Activated CD4-positive, alpha-beta T cell treated with anti-CD3 and anti-CD28 coated beads for 1 hour (primary cell): ENCODE measurements at regions not wholly inside any gene's neighbourhood (a gene's known extent, or its start where the extent isn't known, plus 50 kb on each side); places are given as distances from the start of the nearest gene placed in this dataset.
"Not testable (repeated sequence)": the region's sequence is repeated elsewhere in the genome, so short reads cannot be mapped to it uniquely, and the experiment has no call there.

Experiments used
- DNase-seq: peaks from one replicate; pipeline ENCODE4 v3.0.0-alpha.2; 2020

DNA sequence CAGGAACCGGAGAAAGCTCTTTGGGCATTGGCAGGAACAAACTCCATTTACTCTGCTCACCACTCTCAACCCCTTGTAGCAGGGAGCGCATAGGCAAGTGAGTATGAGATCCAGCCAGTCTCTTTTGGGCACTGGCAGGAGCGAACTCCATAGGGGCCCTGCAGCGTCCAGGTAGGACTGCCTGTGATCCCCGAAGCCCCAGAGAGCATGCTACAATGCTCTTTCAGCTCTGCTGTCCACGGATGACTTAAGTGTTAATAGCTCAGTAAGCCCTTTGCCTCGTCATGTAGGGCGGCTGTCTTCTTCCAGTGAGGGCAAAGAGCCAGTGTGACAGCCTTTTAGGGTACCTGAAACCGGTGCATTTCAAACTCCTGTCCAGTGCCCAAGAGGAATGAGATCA is 1525.6 kb upstream of the RAG2 start:
- DNase-seq = no peak

DNA sequence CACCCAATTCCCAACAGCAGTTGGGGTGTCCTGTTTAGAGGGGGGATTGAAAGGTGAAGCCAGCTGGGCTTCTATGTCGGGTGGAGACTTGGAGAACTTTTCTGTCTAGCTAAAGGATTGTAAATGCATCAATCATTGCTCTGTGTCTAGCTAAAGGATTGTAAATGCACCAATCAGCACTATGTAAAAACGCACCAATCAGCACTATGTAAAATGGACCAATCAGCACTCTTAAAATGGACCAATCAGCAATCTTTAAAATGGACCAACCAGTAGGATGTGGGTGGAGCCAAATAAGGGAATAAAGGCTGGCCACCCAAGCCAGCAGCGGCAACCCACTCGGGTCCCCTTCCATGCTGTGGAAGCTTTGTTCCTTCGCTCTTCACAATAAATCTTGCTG is 1518.6 kb upstream of the RAG2 start:
- DNase-seq = not testable (repeated sequence)

DNA sequence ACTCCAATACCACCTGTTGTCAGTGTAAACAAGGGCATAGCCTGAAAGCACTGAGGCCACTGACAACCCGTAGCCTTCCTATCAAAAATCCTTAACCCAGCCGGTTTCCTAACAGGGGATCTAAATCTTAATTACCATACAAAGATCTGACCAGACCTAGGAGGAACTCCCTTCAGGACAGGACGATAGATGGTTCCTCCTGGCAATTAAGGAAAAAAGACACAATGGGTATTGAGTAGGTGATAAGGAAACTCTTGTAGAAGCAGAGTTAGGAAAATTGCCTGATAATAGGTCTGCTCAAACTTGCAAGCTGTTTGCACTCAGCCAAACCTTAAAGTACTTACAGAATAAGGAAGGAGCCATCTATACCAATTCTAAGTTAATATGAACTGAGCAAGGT is 1517.3 kb upstream of the RAG2 start:
- DNase-seq = not testable (repeated sequence)

DNA sequence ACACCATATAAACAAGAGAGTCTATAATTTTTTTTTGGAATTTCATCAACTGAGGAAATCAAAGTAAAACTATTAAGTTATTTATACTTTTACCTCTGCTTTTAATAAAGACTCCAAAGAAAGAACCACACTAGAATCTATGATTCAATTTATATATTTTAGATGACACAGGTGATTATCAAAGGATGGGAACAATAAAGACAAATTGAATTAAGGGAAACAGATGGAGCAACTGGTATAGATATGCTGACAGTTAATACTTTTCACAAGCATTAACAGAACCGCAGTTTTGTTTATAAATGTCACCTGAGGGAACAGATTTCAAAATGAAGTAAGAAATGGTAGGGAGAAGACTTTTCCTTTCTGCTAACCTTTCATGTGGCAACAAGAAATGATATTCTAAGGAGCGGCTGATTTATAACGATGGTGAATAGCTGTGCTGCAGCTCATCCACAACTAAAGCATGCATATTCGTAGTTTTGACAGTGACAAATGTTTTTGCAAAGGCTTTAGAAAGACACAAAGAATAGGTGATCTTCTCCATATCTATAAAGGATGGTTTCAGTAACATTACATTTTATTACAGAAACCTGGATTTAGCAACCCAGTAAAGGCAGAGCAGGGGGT is 1502.9 kb upstream of the RAG2 start:
- DNase-seq = no peak

DNA sequence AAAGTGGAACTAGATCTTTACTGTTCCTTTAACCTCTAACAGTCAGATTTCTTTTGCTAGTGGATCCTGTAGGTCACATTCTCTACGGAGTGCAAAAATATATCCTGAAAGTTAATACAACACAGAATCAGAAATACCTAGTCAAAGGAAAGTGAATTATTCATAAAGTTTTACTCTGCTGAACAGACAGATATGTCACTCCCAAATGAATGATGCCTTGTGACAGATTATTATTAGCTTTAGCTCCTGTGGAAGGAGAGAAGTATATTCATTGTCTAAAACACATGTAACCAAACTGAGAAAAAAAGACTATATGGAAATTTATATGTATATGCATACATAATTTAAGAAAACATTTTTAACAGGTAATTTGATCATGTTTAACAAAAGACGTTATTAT is 1497.2 kb upstream of the RAG2 start:
- DNase-seq = no peak

DNA sequence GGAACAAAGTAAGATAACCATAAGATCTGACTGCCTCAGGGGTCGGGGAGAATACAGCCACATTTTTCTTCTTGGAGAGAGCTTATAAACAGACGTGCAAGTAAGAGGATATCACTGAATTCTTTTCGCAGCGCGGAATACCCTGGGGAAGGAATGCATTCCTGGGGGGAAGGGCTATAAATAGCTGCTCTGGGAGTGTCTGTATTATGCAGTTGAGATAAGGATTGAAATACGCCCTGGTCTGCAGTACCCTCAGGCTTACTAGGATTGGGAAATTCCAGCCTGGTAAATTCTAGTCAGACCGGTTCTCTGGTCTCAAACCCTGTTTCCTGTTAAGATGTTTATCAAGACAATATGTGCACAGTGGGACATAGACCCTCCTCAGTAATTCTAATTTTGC is 1491.7 kb upstream of the RAG2 start:
- DNase-seq = no peak

DNA sequence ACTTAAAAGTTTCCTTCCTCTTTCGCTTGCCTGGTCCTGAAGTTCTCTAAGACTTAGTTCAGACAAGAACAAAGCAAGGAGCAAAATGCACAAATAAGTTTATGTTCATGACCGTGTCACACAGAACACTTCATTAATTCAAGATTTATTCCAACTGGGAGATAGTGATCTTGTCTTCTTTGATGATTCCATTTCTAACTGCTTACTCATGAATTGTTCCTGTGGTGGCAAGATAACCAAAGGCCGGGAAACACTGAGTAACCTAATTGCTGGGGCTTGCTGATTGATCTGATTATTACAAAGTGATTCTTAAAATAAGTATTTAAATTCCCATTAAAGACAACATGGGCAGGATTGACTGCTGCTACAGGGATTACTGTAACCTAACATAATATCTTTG is 1462.9 kb upstream of the RAG2 start:
- DNase-seq = no peak

DNA sequence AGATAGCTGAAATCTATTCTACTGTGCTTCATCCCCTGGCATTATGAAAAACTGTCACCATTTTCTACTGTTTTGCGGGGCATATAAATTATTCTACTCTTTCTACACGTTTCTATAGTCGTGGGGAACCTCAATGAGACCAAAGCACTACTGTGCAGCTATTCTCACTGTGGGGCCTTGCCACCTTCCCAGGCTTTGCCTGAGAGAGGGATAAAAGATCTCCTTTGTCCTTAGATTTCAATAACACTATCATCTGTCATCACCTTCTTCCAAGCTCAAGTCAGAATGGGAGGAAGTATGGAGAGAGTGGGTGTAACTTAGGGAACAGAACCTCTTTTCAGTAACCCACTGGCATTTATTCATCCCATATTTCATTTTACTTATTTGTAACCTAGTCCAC is 1462.1 kb upstream of the RAG2 start:
- no peak for DNase-seq

DNA sequence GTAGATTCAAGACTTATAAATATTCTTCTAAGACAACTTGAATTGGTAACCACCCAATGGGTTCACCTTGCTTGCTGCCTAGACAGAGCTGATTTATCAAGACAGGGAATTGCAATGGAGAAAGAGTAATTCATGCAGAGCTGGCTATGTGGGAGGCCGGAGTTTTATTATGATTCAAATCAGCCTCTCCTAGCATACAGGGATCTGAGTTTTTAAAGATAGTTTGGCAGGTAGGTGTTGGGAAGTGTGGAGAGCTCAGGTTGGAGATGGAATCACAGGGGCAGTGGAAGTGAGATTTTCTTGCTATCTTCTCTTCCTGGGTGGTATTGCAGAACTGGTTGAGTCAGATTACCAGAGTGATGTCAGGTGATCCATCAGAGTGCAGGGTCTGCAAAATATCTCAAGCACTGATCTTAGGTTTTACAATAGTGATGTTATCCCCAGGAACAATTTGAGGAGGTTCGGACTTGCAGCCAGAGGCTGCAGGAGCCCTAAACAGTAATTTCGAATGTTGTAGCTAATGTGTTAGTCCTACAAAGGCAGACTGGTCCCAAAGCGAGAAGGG is 1448.6 kb upstream of the RAG2 start:
- DNase-seq = no peak

DNA sequence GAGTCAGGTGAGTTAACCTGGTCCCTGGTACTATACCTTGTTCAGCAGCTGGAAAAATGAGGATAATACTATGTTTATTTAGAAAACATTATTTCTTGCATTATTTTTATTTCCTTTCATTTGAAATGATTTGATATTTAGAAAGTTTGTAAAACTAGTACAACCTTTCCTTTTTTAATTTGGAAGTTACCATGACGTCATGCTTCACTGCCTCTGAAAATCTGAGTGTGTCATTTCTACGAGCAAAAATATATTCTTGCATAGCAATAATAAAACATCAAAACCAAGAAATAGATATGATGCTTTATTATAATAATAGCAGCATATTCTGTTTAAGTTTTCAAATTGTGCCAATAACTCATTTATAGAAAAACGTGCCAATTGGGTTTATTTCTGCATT is 1445.0 kb upstream of the RAG2 start:
- no peak for DNase-seq

DNA sequence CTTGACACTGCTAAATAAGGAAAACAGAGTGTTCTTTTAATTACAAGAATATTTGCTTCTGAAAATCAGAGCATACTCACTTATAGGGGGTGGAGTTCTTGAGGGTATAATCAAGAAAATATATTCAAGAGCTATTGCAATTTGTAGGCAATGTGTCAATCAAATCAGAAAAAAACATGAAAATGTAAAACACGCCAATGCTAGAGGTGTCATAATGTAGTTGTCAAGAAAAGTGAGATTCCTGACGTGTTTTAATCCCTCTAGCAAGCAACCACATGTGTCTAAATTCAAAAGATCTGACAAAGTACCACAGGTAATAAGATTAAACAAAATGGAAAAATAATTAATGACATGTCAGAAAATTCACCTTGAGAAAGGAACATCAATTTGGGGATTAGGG is 1440.7 kb upstream of the RAG2 start:
- DNase-seq = no peak

DNA sequence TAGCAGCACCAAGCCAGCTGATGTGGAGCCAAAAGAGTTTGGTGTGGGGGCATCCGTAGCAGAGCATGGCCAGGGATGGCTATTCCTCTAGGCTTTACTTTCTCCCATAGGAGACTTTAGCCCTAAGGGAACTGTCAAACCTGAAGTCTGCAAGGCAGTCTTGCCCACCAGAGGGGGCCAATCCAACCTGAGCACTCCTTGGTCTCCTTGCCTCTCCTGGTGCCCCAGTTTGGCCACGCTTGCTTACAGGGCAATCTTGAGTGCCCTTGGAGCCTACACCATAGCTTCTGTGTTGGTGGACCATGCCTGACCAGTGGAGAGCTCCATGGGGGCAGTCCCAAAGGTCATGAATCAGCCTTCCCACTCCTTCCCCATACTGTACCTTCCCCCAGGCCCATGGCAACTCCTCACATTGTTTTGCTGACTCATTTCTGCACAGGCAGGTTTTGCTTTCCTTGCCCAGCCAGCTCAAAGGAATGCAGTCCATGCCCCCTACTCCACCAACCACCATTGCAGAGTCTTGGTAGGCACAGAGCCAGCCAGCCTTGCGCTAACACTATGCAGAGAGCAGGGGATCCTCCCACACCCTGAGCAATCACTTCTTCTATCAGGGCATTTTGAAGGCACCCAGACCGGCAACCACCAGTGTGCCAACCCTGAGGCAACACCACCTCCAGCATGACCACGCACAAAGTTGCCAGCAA is 1421.2 kb upstream of the RAG2 start:
- no peak for DNase-seq

DNA sequence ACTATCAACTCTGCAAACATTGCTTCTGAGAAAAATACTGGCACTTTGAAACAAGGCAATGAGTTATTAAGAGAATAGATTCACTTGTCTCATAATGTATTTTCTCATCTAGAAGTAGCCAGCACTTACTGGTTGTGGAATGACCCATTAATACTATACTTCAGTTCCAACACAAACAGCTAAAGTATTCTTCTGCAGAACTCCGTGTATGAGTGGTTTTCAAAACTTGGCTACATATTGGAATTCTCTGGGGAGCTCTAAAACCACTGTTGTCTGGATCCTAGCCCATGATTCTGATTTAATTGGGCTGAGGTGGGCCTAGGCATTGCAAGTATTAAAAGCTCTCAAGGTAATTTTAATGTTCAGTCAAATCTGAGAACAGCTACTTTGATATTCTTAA is 1416.4 kb upstream of the RAG2 start:
- DNase-seq = no peak

DNA sequence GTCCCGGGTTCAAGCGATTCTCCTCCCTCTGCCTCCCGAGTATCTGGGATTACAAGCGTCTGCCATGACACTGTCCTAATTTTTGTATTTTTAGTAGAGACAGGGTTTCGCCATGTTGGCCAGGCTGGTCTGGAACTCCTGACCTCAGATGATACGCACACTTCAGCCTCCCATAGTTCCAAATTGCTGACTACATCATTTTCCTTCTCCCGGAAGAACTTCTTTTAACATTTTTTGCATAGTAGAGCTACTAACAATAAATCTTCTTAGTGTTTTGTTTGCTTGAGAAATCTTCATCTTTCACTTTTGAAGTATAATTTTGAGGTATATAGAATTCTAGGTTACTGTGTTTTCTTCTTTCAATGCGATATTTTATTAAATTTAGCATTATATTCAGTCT is 1415.1 kb upstream of the RAG2 start:
- DNase-seq = no peak

DNA sequence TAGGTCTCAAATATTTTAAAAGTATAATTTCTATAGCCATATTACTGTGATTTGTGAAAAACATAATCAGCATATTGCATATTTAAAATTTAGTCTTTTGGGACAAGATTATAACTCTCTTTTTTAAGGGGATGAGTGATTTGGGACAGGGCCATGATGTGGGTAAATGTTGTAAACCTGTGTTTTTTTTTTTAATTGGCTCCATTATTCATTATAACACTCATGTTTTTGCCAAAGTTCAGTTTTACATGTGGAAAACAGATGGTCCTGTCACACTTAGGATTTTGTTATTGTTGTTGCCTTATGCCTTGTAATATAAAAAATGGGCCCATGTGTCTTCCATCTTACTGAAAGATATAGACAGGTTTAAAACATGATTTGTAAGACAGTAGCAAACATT is 1413.5 kb upstream of the RAG2 start:
- no peak for DNase-seq

DNA sequence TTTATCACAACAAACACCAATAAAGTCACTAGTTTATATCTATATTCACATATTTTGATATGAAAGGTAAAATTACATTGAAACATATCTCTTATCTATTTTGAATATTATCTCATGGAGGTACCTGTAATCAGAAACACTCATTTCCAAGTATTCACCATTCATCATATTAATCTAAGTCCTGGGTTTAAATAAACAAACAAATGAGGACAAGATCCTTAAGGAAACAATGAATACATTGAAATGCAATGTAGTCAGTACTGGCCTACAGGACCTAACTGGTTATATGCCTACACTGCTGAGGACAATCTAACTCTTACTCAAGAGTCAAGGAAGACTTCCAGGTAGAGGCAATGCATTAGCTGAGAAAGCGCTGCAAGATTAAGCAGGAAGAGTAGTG is 1411.9 kb upstream of the RAG2 start:
- no peak for DNase-seq

DNA sequence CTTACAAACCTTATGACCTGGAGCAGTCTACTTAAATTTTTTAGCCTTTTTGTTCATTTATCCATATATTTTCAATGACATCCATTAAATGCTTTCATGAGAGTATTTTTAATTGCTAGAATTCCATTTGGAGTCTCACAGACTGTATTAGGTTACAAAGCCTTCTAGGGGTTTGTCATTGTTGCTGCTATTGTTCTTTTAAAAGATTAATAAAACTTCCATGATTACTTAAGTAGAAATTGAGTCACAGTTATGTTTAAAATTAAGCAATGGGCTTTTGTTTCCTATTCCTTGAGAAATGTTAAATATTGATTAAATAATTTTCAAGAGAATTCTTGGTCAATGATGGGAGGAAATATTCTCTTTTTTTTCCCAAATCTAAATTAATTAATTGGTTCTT is 1408.4 kb upstream of the RAG2 start:
- DNase-seq = no peak

DNA sequence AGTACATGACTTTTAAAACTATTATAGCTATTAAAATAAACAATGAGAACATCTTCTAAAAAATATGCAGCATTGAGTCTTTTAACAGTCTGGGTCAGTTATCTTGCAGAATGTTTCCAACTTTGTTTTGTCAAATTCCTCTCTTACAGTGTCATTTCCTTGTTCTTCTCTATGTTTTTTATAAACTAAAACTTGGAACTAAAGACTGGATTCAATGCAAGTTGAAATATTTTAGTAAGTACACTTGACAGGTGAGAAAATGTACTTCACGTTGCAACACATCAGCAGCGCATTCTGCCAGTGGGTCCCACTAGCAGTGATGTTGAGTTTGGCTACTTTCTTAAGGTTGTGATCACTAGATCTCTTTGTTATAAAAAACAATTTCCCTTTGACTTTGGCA is 1407.6 kb upstream of the RAG2 start:
- DNase-seq = no peak

DNA sequence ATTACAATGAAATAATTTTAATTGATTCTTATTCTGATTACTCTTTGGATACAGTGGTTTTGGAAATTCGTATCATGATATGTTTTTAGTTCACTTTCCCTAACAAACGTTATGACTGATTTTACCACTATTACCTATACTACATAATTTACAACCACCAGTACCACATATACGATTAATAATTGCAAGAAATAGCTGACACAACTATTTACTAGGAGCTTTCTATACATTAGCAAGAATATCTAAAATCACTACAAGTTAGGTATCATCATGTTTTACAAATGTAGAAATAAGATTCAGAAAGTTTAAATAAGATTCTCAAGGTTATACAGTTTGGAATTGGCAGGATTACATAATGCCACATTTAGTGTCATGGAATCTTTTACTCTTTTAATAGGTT is 1401.1 kb upstream of the RAG2 start:
- no peak for DNase-seq

DNA sequence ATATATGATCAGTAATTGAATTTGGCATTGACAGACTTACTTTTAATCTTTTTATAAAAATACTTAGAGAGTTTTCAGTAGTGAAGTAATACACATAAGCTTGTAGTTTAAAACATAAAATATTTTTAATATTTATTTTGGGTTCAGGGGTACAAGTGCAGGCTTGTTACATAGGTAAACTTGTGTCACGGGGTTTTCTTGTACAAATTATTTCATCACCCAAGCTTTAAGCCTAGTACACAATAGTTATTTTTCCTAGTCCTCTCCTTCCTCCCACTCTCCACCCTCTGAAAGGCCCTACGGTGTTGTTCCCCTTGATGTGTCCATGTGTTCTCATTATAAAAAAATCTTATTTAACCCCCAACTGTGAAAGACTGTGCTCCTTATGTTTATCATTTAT is 1397.8 kb upstream of the RAG2 start:
- no peak for DNase-seq

DNA sequence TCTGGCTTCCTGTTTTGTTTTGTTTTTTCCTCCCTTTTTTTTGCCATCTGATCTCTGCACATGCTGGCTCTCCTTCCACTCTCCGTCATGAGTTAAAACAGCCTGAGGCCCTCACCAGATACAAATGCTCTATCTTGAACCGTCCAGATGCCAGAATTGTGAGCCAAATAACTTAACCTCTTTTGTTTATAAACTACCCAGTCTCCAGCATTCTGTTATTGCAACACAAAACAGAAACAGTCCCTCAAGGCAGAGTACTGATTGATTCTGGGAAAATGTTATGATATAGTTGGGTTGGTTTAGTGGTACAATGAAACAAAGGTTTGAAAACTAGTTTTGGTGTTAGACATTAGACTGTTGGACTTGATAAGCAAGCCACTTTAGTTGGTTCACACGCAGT is 1390.0 kb upstream of the RAG2 start:
- DNase-seq = no peak

DNA sequence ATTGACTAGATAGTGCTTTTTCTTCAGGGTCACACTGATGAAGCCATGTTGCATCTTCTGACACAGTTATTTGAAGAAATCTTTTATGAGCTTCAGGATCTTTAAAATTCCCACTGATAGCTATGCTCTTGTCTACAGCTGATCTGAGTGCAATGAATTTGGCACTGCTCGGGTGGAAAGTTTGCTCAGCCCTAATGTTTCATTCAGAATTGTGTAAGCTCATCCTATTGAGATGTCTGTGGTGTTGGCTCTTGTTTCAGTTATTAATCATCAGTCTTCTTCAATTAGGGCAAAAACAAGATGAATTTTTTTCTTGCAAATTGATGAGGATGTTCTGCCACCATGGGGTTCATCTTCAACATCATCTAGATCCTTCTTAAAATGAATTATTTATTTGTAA is 1387.0 kb upstream of the RAG2 start:
- DNase-seq = no peak

DNA sequence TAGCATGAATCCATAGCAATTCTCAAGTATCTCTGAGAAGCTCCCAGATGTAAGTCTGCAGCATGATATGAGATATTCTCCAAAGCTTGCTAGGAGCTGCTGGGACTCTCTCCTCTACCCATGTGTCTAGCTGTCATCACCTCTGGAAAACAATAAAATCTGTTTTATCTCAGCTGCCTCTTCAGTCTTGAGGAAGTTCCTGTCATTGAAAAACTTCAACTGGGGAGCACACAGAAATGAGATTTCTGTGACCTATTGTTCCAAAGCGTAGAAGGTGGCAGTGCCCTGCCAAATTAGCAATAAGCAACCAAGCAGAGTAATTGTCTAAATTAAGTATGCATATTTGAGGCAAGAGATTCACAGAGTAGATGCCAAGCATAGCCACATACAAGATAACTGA is 1380.6 kb upstream of the RAG2 start:
- DNase-seq = no peak

DNA sequence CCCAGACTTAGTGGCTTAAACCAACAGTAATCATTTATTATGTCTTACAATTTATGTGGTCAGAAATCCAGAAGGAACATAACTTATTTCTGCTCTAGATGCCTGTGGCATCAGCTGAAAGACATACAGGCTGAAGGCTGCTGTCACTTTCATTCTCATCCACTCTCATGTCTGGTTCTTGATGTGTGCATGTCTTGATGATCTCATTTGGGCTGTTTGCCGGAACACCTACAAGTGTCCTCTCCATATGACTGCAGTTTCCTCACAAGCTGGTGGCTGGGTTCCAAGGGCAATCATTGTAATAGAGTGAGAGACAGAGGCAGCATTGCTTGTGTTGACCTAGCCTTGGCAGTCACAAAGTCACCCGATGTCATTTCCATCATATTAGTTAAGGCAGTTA is 1375.9 kb upstream of the RAG2 start:
- DNase-seq = no peak

DNA sequence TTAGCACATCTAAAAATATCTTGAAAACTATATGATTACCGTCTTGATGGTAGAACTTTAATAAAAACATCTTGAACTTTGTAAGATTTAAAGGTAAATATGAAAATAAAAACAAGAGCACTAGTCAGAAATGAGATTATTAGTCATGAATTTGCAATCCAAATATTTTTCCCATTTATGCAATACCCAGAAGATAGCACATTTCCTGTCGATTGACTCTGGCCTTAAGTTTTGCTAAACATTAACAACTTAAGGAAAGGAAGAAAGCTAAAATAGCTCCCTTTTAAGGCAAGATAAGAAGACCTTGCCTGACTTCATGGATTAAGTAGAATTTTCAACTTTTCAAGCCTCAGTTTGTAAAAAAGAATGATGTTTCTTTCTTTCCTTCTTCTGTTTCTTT is 1374.7 kb upstream of the RAG2 start:
- DNase-seq = no peak
